ENCODE measurements at regions not wholly inside any gene's neighbourhood (a gene's known extent, or its start where the extent isn't known, plus 50 kb on each side); places are given as distances from the start of the nearest gene placed in this dataset.
"Not testable (repeated sequence)": the region's sequence is repeated elsewhere in the genome, so short reads cannot be mapped to it uniquely, and the experiment has no call there.

GRCh38 chr2:166381-166780 lies 97.5 kb downstream of the SH3YL1 start:
- no peak for DNase-seq (ENCODE audit: low read depth)

- DNase-seq (ENCODE audit: low read depth): no peak
Observed at GRCh38 chr2:165530-165929, 98.3 kb downstream of the SH3YL1 start.

- peak; percentile 50 for DNase-seq (ENCODE audit: low read depth)
Observed at GRCh38 chr2:162473-163382, 101.1 kb downstream of the SH3YL1 start.

- no peak for DNase-seq (ENCODE audit: low read depth)
Observed at GRCh38 chr2:161729-162128, 102.1 kb downstream of the SH3YL1 start.

- DNase-seq (ENCODE audit: low read depth): no peak
Observed at GRCh38 chr2:151553-152334, 105.4 kb upstream of the FAM110C start.

GRCh38 chr2:145407-145806 lies 99.1 kb upstream of the FAM110C start:
- DNase-seq (ENCODE audit: low read depth): no peak

GRCh38 chr2:141611-142010 lies 95.3 kb upstream of the FAM110C start:
- DNase-seq (ENCODE audit: low read depth): no peak

GRCh38 chr2:136666-137065 lies 90.4 kb upstream of the FAM110C start:
- DNase-seq (ENCODE audit: low read depth): no peak

GRCh38 chr2:133675-134593 lies 87.6 kb upstream of the FAM110C start:
- DNase-seq (ENCODE audit: low read depth): no peak

GRCh38 chr2:126769-127168 lies 80.5 kb upstream of the FAM110C start:
- DNase-seq (ENCODE audit: low read depth): not testable (repeated sequence)

GRCh38 chr2:124241-124880 lies 78.1 kb upstream of the FAM110C start:
- no peak for DNase-seq (ENCODE audit: low read depth)

GRCh38 chr2:116953-117352 lies 70.6 kb upstream of the FAM110C start:
- no peak for DNase-seq (ENCODE audit: low read depth)

- DNase-seq (ENCODE audit: low read depth): peak; percentile 23
Observed at GRCh38 chr2:115303-115702, 69.0 kb upstream of the FAM110C start.

GRCh38 chr2:114616-115015 lies 68.3 kb upstream of the FAM110C start:
- no peak for DNase-seq (ENCODE audit: low read depth)

- DNase-seq (ENCODE audit: low read depth): no peak
Observed at GRCh38 chr2:109998-110397, 63.7 kb upstream of the FAM110C start.

- DNase-seq (ENCODE audit: low read depth): no peak
Observed at GRCh38 chr2:108920-109809, 62.9 kb upstream of the FAM110C start.

GRCh38 chr2:101016-101415 lies 54.7 kb upstream of the FAM110C start:
- no peak for DNase-seq (ENCODE audit: low read depth)
